GM12878 (cell line): ENCODE measurements at regions not wholly inside any gene's neighbourhood (a gene's known extent, or its start where the extent isn't known, plus 50 kb on each side); places are given as distances from the start of the nearest gene placed in this dataset.
"Not testable (repeated sequence)": the region's sequence is repeated elsewhere in the genome, so short reads cannot be mapped to it uniquely, and the experiment has no call there.

Experiments used
- ATAC-seq: fragments of 200-7000 bp; cut with Tn5 transposase; 3 replicates; pipeline ENCODE4 v1.9.1; 2020; ENCODE audit warnings: mild to moderate bottlenecking, moderate library complexity
- BruUV-seq: library from RNA; stranded (reverse); fragments of 400-500 nt; replicated peaks from 2 replicates; lab custom pipeline; 2021; lab: Mats Ljungman, UMichigan
- CTCF ChIA-PET: fragments of 300-600 bp; sonication (Branson Sonifier 250); formaldehyde crosslinking; extraction: SDS; loops from one replicate; lab custom pipeline; 2021; ENCODE audit warnings: inconsistent platforms; lab: Yijun Ruan, JAX
- POLR2A ChIA-PET: fragments of 350-600 bp; formaldehyde crosslinking; extraction: SDS; loops from one replicate; lab custom pipeline; 2021; ENCODE audit warnings: inconsistent platforms; lab: Charles Lee
- RAD21 ChIA-PET: fragments of 300-600 bp; sonication (Branson Sonifier 250); formaldehyde crosslinking; loops from one replicate; lab custom pipeline; 2023; ENCODE audit warnings: antibody characterized with exemption; ENCODE audit not compliant: unreplicated experiment; lab: Charles Lee
- SMC1A ChIA-PET: fragments of 300-600 bp; sonication (Branson Sonifier 250); formaldehyde crosslinking; loops from one replicate; lab custom pipeline; 2023; ENCODE audit not compliant: unreplicated experiment, uncharacterized antibody; lab: Charles Lee
- DNase-seq: peaks from one replicate; pipeline ENCODE4 v3.0.0-alpha.2; 2011; ENCODE audit warnings: low read depth, low spot score
- FAIRE-seq: peaks from 3 replicates; lab custom pipeline; 2011; peaks lifted over from hg19 to GRCh38; lab: Jason Lieb, UNC
- H2AFZ ChIP-seq: 2 replicates; pipeline ENCODE4 v1.6.0; 2011; ENCODE audit warnings: low read depth, low read length, control low read depth; ENCODE audit not compliant: control insufficient read depth
- H3K27ac ChIP-seq: 2 replicates; pipeline ENCODE4 v1.5.1; 2011; ENCODE audit warnings: control low read depth; ENCODE audit not compliant: control insufficient read depth, insufficient read depth
- H3K27me3 ChIP-seq, 2 experiments: replicated peaks in 1 of 2; 2 replicates each; pipeline versions ENCODE4 v1.6.0 to v1.6.1; 2011; ENCODE audit warnings: low read length in 1 of 2; ENCODE audit not compliant: control insufficient read depth in 2 of 2, insufficient read depth in 2 of 2
- H3K36me3 ChIP-seq, 2 experiments: 2 replicates each; pipeline ENCODE4 v1.5.1; 2011; ENCODE audit warnings: low read length in 1 of 2; ENCODE audit not compliant: control insufficient read depth in 2 of 2, insufficient read depth in 2 of 2
- H3K4me1 ChIP-seq: 2 replicates; pipeline ENCODE4 v1.6.1; 2011; ENCODE audit warnings: mild to moderate bottlenecking, low read length, moderate library complexity, mixed read lengths; ENCODE audit not compliant: control insufficient read depth, insufficient read depth
- H3K4me2 ChIP-seq: 2 replicates; pipeline ENCODE4 v1.6.0; 2011; ENCODE audit warnings: control low read depth; ENCODE audit not compliant: control insufficient read depth, insufficient read depth
- H3K4me3 ChIP-seq: fragments of 200-600 bp; sonication (generic); 2 replicates; pipeline ENCODE4 v1.5.1; 2016
- H3K79me2 ChIP-seq: 2 replicates; pipeline ENCODE4 v1.6.0; 2011; ENCODE audit warnings: low read length; ENCODE audit not compliant: control insufficient read depth, insufficient read depth
- H3K9ac ChIP-seq: 2 replicates; pipeline ENCODE4 v1.8.0; 2011; ENCODE audit warnings: low read length, control low read depth, mixed read lengths; ENCODE audit not compliant: control insufficient read depth, insufficient read depth
- H3K9me3 ChIP-seq: replicated peaks from 3 replicates; pipeline ENCODE4 v1.5.1; 2011; ENCODE audit warnings: mild to moderate bottlenecking, low read length; ENCODE audit not compliant: control insufficient read depth, insufficient read depth
- H4K20me1 ChIP-seq: 2 replicates; pipeline ENCODE4 v1.6.0; 2011; ENCODE audit not compliant: control insufficient read depth, insufficient read depth
- CBFB ChIP-seq: IDR thresholded peaks from 2 replicates; pipeline ENCODE4 v1.6.1; 2016; ENCODE audit warnings: antibody characterized with exemption, low read depth
- CBX5 ChIP-seq: sonication (generic); IDR thresholded peaks from 2 replicates; pipeline ENCODE4 v1.6.1; 2016; ENCODE audit warnings: low read depth, moderate library complexity, mild to moderate bottlenecking, inconsistent platforms
- CHD2 ChIP-seq: IDR thresholded peaks from 2 replicates; pipeline ENCODE4 v1.6.1; 2011; ENCODE audit warnings: low read depth, low read length, improper control_type of control experiment, borderline replicate concordance
- FOXK2 ChIP-seq: fragments of 450-650 bp; IDR thresholded peaks from 2 replicates; pipeline ENCODE4 v1.6.1; 2017; ENCODE audit warnings: mild to moderate bottlenecking, moderate library complexity
- HCFC1 ChIP-seq: fragments of 150-350 bp; IDR thresholded peaks from 2 replicates; pipeline ENCODE4 v1.6.1; 2014; ENCODE audit warnings: low read length
- MEF2A ChIP-seq: IDR thresholded peaks from 2 replicates; pipeline ENCODE4 v1.6.1; 2011; ENCODE audit warnings: low read depth, mild to moderate bottlenecking, low read length, moderate library complexity; ENCODE audit not compliant: insufficient read depth
- MTA2 ChIP-seq: fragments of 450-650 bp; IDR thresholded peaks from 2 replicates; pipeline ENCODE4 v1.6.1; 2016; ENCODE audit warnings: low read depth, mild to moderate bottlenecking, moderate library complexity
- NFIC ChIP-seq: IDR thresholded peaks from 2 replicates; pipeline ENCODE4 v1.6.1; 2012; ENCODE audit warnings: low read depth, mild to moderate bottlenecking, inconsistent platforms, low read length, moderate library complexity
- NR2C1 ChIP-seq: fragments of 450-650 bp; IDR thresholded peaks from 2 replicates; pipeline ENCODE4 v1.6.1; 2017; ENCODE audit warnings: antibody characterized with exemption, mild to moderate bottlenecking, moderate library complexity
- SREBF1 ChIP-seq: IDR thresholded peaks from 2 replicates; pipeline ENCODE4 v1.6.1; 2012; ENCODE audit warnings: mild to moderate bottlenecking, low read length
- STAT3 ChIP-seq: IDR thresholded peaks from 2 replicates; pipeline ENCODE4 v1.6.1; 2011; ENCODE audit warnings: low read depth, low read length, improper control_type of control experiment
- YBX1 ChIP-seq: fragments of 450-650 bp; IDR thresholded peaks from 2 replicates; pipeline ENCODE4 v1.6.1; 2016; ENCODE audit warnings: antibody characterized with exemption
- ZNF207 ChIP-seq: fragments of 450-650 bp; IDR thresholded peaks from 2 replicates; pipeline ENCODE4 v1.6.1; 2014; ENCODE audit warnings: antibody characterized with exemption, mild to moderate bottlenecking, borderline replicate concordance
- WGBS: methylation state at CpG from one replicate; pipeline ENCODE4 v1.1.6; 2016; ENCODE audit warnings: low lambda C conversion rate; ENCODE audit not compliant: insufficient replicate concordance, insufficient coverage; ENCODE audit errors: missing lambda C conversion rate; 5-methylcytosine and 5-hydroxymethylcytosine counted together
- in situ Hi-C: fragments of 300-500 bp; cut with MboI; formaldehyde crosslinking; loops from 9 replicates; pipeline ENCODE4 v1.14.3; 2018; ENCODE audit warnings: mixed read lengths
- intact Hi-C: fragments of 100-400 bp; cut with micrococcal nuclease; formaldehyde crosslinking; loops from one replicate; pipeline ENCODE4 v1.14.2; 2022; ENCODE audit not compliant: unreplicated experiment
- TF ChIP-seq, protein P1 (sequence below): IDR thresholded peaks from 2 replicates; pipeline ENCODE4 v1.6.1; 2011; ENCODE audit warnings: borderline replicate concordance, low read depth, mild to moderate bottlenecking, moderate library complexity, mixed read lengths, low read length; ENCODE audit not compliant: insufficient read depth; ENCODE audit errors: extremely low read length
- TF ChIP-seq, protein P2 (sequence below): fragments of 450-650 bp; conservative IDR thresholded peaks from 2 replicates; pipeline ENCODE4 v1.6.1; 2017; ENCODE audit warnings: mild to moderate bottlenecking, moderate library complexity

DNA sequence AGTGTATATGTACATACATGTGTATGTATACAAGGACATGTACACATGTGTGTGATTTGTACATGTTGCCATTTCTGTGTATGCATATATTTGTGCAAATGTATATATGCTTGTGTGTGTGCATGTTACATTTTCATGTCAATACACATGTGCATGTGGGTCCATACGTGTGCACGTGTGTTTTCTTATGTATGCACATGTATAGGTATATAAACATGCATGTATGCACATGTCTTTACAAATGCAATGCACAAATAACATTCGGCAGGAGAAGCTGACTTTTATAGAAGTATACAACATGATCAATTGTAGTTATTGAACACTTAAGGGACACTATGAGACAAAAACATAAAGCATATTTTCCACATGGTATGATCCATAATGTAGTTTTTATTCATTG is 307.4 kb upstream of the SEMA3C start:
- Histone ChIP-seq H3K9me3 (no peaks in the 10 kb centered on the region), H3K4me1 (no peaks in the 10 kb centered on the region), H3K9ac (no peak overlapping the region), H4K20me1 (no peaks in the 10 kb centered on the region), H3K79me2 (no peaks in the 10 kb centered on the region), H3K4me2 (no peak overlapping the region), H3K4me3 (no peak overlapping the region), H2AFZ (no peak overlapping the region), H3K36me3 (no peaks in the 10 kb centered on the region), H3K27ac (no peak overlapping the region), H3K27me3 (no peaks in the 10 kb centered on the region)
- FAIRE-seq (no peak), ATAC-seq (no peak), DNase-seq (no peak)
- intact Hi-C loops (no loop called here), in situ Hi-C loops (no loop called here)
- CTCF ChIA-PET, result no interaction called here
- RAD21 ChIA-PET, result no interaction called here
- 13% methylated on average over 3 of the region's 3 CpGs for WGBS
- POLR2A ChIA-PET, result no interaction called here
- SMC1A ChIA-PET, result no interaction called here
- TF ChIP-seq STAT3 (no peak), MTA2 (no peak), ZNF207 (no peak), CBX5 (no peak), YBX1 (no peak), MEF2A (no peak), HCFC1 (no peak), NR2C1 (no peak), NFIC (no peak), FOXK2 (no peak), CHD2 (no peak), CBFB (no peak), SREBF1 (no peak)
- TF ChIP-seq, protein P1, sequence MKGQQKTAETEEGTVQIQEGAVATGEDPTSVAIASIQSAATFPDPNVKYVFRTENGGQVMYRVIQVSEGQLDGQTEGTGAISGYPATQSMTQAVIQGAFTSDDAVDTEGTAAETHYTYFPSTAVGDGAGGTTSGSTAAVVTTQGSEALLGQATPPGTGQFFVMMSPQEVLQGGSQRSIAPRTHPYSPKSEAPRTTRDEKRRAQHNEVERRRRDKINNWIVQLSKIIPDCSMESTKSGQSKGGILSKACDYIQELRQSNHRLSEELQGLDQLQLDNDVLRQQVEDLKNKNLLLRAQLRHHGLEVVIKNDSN, result no peak
- TF ChIP-seq, protein P2, sequence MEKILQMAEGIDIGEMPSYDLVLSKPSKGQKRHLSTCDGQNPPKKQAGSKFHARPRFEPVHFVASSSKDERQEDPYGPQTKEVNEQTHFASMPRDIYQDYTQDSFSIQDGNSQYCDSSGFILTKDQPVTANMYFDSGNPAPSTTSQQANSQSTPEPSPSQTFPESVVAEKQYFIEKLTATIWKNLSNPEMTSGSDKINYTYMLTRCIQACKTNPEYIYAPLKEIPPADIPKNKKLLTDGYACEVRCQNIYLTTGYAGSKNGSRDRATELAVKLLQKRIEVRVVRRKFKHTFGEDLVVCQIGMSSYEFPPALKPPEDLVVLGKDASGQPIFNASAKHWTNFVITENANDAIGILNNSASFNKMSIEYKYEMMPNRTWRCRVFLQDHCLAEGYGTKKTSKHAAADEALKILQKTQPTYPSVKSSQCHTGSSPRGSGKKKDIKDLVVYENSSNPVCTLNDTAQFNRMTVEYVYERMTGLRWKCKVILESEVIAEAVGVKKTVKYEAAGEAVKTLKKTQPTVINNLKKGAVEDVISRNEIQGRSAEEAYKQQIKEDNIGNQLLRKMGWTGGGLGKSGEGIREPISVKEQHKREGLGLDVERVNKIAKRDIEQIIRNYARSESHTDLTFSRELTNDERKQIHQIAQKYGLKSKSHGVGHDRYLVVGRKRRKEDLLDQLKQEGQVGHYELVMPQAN, result no peak
- BruUV-seq, result no TSS peak

- H2AFZ ChIP-seq, POLR2A ChIA-PET, FAIRE-seq, H3K9ac ChIP-seq, H3K79me2 ChIP-seq, intact Hi-C loops, RAD21 ChIA-PET, BruUV-seq, H3K27me3 ChIP-seq, H3K36me3 ChIP-seq, H3K4me2 ChIP-seq, H3K9me3 ChIP-seq, H3K4me3 ChIP-seq, H4K20me1 ChIP-seq, ATAC-seq, H3K27ac ChIP-seq, DNase-seq, H3K4me1 ChIP-seq, CTCF ChIA-PET, in situ Hi-C loops: not testable (repeated sequence)
- SMC1A ChIA-PET, result interaction anchor here (0.7 kb wide), 1 partner anchor 32 kb away, joined by 3 read pairs; no protein-coding TSS in a partner anchor
- 46% methylated on average over 2 of the region's 2 CpGs for WGBS
Measured at GRCh38 chr7:81222692-81223091, 303.8 kb upstream of the SEMA3C start.
